Astrocyte (in vitro differentiated cells and primary cell): ENCODE measurements at regions not wholly inside any gene's neighbourhood (a gene's known extent, or its start where the extent isn't known, plus 50 kb on each side); places are given as distances from the start of the nearest gene placed in this dataset.

Experiments
- DNase-seq: peaks from one replicate; pipeline ENCODE4 v3.0.0-alpha.2; 2010; ENCODE audit warnings: low read depth
- FAIRE-seq: peaks from 2 replicates; lab custom pipeline; 2011; peaks lifted over from hg19 to GRCh38; lab: Jason Lieb, UNC
- H2AFZ ChIP-seq: 2 replicates; pipeline ENCODE4 v1.6.0; 2012; ENCODE audit warnings: low read depth, low read length, inconsistent platforms
- H3K27ac ChIP-seq: 2 replicates; pipeline ENCODE4 v1.5.1; 2011; ENCODE audit warnings: low read depth, low read length, inconsistent platforms
- H3K27me3 ChIP-seq: 2 replicates; pipeline ENCODE4 v1.6.0; 2011; ENCODE audit warnings: low read length, inconsistent platforms; ENCODE audit not compliant: insufficient read depth
- H3K36me3 ChIP-seq: 2 replicates; pipeline ENCODE4 v1.5.1; 2011; ENCODE audit warnings: low read length, inconsistent platforms; ENCODE audit not compliant: insufficient read depth
- H3K4me1 ChIP-seq: 2 replicates; pipeline ENCODE4 v1.5.1; 2011; ENCODE audit warnings: low read length, inconsistent platforms; ENCODE audit not compliant: insufficient read depth
- H3K4me2 ChIP-seq: 2 replicates; pipeline ENCODE4 v1.6.0; 2012; ENCODE audit warnings: low read length, inconsistent platforms
- H3K4me3 ChIP-seq: 2 replicates; pipeline ENCODE4 v1.5.1; 2011; ENCODE audit warnings: low read depth, mild to moderate bottlenecking, low read length, inconsistent platforms; ENCODE audit not compliant: insufficient read depth
- H3K79me2 ChIP-seq: 2 replicates; pipeline ENCODE4 v1.6.0; 2012; ENCODE audit warnings: mild to moderate bottlenecking, low read length, inconsistent platforms; ENCODE audit not compliant: insufficient read depth
- H3K9ac ChIP-seq: 2 replicates; pipeline ENCODE4 v1.6.0; 2012; ENCODE audit warnings: mild to moderate bottlenecking, low read length, inconsistent platforms
- H3K9me3 ChIP-seq: 2 replicates; pipeline ENCODE4 v1.5.1; 2012; ENCODE audit warnings: low read depth, mild to moderate bottlenecking, low read length, inconsistent platforms; ENCODE audit not compliant: insufficient read depth
- H4K20me1 ChIP-seq: 2 replicates; pipeline ENCODE4 v1.6.0; 2012; ENCODE audit warnings: low read length, inconsistent platforms; ENCODE audit not compliant: insufficient read depth
- H3K27ac Mint-ChIP-seq: one replicate; pipeline ENCODE4 v1.8.0; 2021; ENCODE audit warnings: mild to moderate bottlenecking, mixed read lengths; ENCODE audit not compliant: unreplicated experiment
- H3K27me3 Mint-ChIP-seq: one replicate; pipeline ENCODE4 v1.8.0; 2021; ENCODE audit warnings: low read depth, mixed read lengths; ENCODE audit not compliant: unreplicated experiment
- H3K36me3 Mint-ChIP-seq: one replicate; pipeline ENCODE4 v1.8.0; 2021; ENCODE audit warnings: low read depth, mixed read lengths; ENCODE audit not compliant: unreplicated experiment
- H3K4me1 Mint-ChIP-seq: one replicate; pipeline ENCODE4 v1.8.0; 2021; ENCODE audit warnings: low read depth, mixed read lengths; ENCODE audit not compliant: unreplicated experiment
- H3K4me3 Mint-ChIP-seq: one replicate; pipeline ENCODE4 v1.8.0; 2021; ENCODE audit warnings: mild to moderate bottlenecking, moderate library complexity, mixed read lengths; ENCODE audit not compliant: unreplicated experiment
- H3K9me3 Mint-ChIP-seq: one replicate; pipeline ENCODE4 v1.8.0; 2021; ENCODE audit warnings: mild to moderate bottlenecking, mixed read lengths; ENCODE audit not compliant: unreplicated experiment
- EZH2 ChIP-seq: IDR thresholded peaks from 2 replicates; pipeline ENCODE4 v1.6.1; 2012; ENCODE audit warnings: mild to moderate bottlenecking, low read length, inconsistent platforms; ENCODE audit not compliant: insufficient read depth
- TF ChIP-seq, protein P1 (sequence below): IDR thresholded peaks from 2 replicates; pipeline ENCODE4 v1.5.1; 2011; ENCODE audit warnings: low read depth, mild to moderate bottlenecking, inconsistent platforms, low read length, moderate library complexity; ENCODE audit not compliant: insufficient read depth

DNA sequence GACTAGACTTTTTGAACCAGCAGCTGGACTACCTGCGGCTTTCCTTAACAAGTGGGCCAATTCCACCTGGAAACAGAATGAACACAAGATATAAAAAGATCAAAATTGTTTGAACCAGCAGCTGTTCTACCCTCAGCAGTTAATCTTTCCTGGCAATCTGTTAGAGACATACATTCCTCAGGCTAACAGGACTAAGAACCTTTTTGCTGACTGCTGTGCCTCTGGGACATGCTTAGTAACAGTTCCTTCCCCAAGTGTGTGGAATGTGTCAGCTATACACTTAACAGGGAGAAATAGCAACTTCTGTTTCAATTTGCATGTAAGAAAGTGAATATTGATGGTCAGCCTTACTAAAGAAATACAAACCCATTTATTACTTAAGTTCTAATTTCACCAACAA is 554.4 kb downstream of the ARAP2 start:
- DNase-seq (no peak), FAIRE-seq (no peak)
- Histone ChIP-seq H3K36me3 (no peaks in the 10 kb centered on the region), H2AFZ (no peak overlapping the region), H4K20me1 (no peaks in the 10 kb centered on the region), H3K4me1 (no peaks in the 10 kb centered on the region), H3K4me3 (no peak overlapping the region), H3K9me3 (no peaks in the 10 kb centered on the region), H3K27me3 (no peaks in the 10 kb centered on the region), H3K4me2 (no peak overlapping the region), H3K9ac (no peak overlapping the region), H3K27ac (no peak overlapping the region), H3K79me2 (no peaks in the 10 kb centered on the region)
- H3K9me3 Mint-ChIP-seq = no peaks in the 10 kb centered on the region
- peaks cover 16% of the 10 kb centered on the region for H3K4me1 Mint-ChIP-seq
- peak overlapping the region; percentile 10 for H3K4me3 Mint-ChIP-seq
- peak overlapping the region; percentile 75 for H3K27ac Mint-ChIP-seq
- no peaks in the 10 kb centered on the region for H3K36me3 Mint-ChIP-seq
- H3K27me3 Mint-ChIP-seq = no peaks in the 10 kb centered on the region
- TF ChIP-seq, protein P1, sequence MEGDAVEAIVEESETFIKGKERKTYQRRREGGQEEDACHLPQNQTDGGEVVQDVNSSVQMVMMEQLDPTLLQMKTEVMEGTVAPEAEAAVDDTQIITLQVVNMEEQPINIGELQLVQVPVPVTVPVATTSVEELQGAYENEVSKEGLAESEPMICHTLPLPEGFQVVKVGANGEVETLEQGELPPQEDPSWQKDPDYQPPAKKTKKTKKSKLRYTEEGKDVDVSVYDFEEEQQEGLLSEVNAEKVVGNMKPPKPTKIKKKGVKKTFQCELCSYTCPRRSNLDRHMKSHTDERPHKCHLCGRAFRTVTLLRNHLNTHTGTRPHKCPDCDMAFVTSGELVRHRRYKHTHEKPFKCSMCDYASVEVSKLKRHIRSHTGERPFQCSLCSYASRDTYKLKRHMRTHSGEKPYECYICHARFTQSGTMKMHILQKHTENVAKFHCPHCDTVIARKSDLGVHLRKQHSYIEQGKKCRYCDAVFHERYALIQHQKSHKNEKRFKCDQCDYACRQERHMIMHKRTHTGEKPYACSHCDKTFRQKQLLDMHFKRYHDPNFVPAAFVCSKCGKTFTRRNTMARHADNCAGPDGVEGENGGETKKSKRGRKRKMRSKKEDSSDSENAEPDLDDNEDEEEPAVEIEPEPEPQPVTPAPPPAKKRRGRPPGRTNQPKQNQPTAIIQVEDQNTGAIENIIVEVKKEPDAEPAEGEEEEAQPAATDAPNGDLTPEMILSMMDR = no peak
- no peak for TF ChIP-seq EZH2

DNA sequence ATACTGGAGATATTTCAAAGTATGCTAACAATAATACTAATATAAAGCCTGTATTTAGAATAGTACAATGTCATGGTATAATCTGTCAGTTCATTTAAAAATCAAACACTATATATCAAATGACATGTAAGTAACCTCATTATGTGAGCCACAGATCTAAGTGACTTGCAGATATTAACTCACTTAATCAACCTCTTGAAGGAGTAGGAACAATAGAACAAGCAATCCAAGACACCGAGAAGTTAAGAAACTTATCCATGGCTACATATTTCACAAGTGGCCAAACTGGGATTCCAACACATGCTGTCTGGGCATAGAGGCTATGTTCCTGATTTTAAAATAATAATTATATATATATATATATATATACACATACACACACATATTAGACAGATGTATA is 554.0 kb downstream of the ARAP2 start:
- no peak overlapping the region for H2AFZ ChIP-seq
- Mint-ChIP-seq H3K27me3 (no peaks in the 10 kb centered on the region), H3K4me3 (peak overlapping the region; percentile 10), H3K4me1 (peaks cover 12% of the 10 kb centered on the region), H3K36me3 (no peaks in the 10 kb centered on the region), H3K27ac (no peak overlapping the region), H3K9me3 (no peaks in the 10 kb centered on the region)
- no peaks in the 10 kb centered on the region for H3K9me3 ChIP-seq
- no peak overlapping the region for H3K9ac ChIP-seq
- H4K20me1 ChIP-seq = no peaks in the 10 kb centered on the region
- no peaks in the 10 kb centered on the region for H3K27me3 ChIP-seq
- no peak overlapping the region for H3K27ac ChIP-seq
- DNase-seq (no peak), FAIRE-seq (no peak)
- H3K4me2 ChIP-seq = no peak overlapping the region
- H3K79me2 ChIP-seq = no peaks in the 10 kb centered on the region
- no peaks in the 10 kb centered on the region for H3K4me1 ChIP-seq
- no peaks in the 10 kb centered on the region for H3K36me3 ChIP-seq
- no peak overlapping the region for H3K4me3 ChIP-seq
- TF ChIP-seq, protein P1 = no peak
- no peak for TF ChIP-seq EZH2

DNA sequence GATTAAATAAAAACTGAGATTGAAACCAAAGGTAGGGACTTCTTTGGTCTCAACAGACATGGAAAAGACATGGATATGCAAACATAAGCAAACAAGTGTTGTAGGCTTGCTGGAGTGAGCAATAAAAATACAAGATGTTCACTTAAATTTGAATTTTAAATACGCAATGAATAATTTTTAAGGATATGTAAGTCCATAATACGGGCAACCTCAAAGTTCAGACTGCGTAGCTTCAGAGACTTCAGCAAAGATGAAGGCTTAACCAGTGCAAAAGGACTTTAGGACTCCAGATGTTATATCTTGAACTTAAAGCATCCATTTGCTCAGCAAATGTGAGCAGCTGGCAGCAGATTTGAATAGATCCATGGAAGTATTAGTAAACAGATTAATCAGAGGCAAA is 549.3 kb downstream of the ARAP2 start:
- H3K36me3 ChIP-seq = no peaks in the 10 kb centered on the region
- H3K79me2 ChIP-seq = no peaks in the 10 kb centered on the region
- Mint-ChIP-seq H3K27me3 (no peaks in the 10 kb centered on the region), H3K4me1 (peaks cover 3% of the 10 kb centered on the region), H3K9me3 (no peaks in the 10 kb centered on the region), H3K4me3 (no peak overlapping the region), H3K36me3 (no peaks in the 10 kb centered on the region), H3K27ac (no peak overlapping the region)
- H2AFZ ChIP-seq = no peak overlapping the region
- H3K27me3 ChIP-seq = no peaks in the 10 kb centered on the region
- no peak overlapping the region for H3K27ac ChIP-seq
- no peak overlapping the region for H3K4me3 ChIP-seq
- FAIRE-seq (no peak), DNase-seq (no peak)
- H4K20me1 ChIP-seq = no peaks in the 10 kb centered on the region
- no peak for TF ChIP-seq EZH2
- TF ChIP-seq, protein P1 = no peak
- no peak overlapping the region for H3K9ac ChIP-seq
- no peaks in the 10 kb centered on the region for H3K9me3 ChIP-seq
- no peaks in the 10 kb centered on the region for H3K4me1 ChIP-seq
- H3K4me2 ChIP-seq = no peak overlapping the region
